ENCODE measurements at regions not wholly inside any gene's neighbourhood (a gene's known extent, or its start where the extent isn't known, plus 50 kb on each side); places are given as distances from the start of the nearest gene placed in this dataset.

DNA sequence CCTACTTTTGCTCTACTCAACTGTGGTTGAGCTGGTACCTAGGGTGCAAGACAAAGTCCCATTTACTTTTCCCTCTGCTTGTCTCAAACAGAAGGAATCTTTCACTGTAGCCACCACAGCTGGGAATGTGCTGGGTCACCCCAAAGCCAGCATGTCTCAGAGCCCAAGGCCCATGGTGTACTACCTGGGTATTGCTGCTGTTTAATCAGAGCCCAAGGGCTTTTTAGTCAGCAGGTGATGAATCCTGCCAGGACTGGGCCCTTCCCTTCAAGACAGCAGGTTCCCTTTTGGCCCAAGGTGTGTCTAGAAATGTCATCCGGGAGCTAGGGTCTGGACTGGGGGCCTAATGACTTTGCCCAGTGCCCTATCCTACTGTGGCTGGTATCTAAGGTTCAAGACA, 249.8 kb downstream of the HDGFL1 start:
- TF ChIP-seq, protein P1, sequence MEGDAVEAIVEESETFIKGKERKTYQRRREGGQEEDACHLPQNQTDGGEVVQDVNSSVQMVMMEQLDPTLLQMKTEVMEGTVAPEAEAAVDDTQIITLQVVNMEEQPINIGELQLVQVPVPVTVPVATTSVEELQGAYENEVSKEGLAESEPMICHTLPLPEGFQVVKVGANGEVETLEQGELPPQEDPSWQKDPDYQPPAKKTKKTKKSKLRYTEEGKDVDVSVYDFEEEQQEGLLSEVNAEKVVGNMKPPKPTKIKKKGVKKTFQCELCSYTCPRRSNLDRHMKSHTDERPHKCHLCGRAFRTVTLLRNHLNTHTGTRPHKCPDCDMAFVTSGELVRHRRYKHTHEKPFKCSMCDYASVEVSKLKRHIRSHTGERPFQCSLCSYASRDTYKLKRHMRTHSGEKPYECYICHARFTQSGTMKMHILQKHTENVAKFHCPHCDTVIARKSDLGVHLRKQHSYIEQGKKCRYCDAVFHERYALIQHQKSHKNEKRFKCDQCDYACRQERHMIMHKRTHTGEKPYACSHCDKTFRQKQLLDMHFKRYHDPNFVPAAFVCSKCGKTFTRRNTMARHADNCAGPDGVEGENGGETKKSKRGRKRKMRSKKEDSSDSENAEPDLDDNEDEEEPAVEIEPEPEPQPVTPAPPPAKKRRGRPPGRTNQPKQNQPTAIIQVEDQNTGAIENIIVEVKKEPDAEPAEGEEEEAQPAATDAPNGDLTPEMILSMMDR (IDR thresholded peaks at IDR 0.05; ENCODE audit: borderline replicate concordance, extremely low read depth, low read length, poor library complexity, severe bottlenecking), result no peak
- no peak for TF ChIP-seq EZH2 (IDR thresholded peaks at IDR 0.05; ENCODE audit: borderline replicate concordance, low read depth, low read length, severe bottlenecking)

All from DND-41 (cell line).